Ishikawa (cell line): ENCODE measurements at regions not wholly inside any gene's neighbourhood (a gene's known extent, or its start where the extent isn't known, plus 50 kb on each side); places are given as distances from the start of the nearest gene placed in this dataset.

Experiments used
- CEBPB ChIP-seq: IDR thresholded peaks from 2 replicates; pipeline ENCODE4 v1.6.1; 2012
- CREB1 ChIP-seq: IDR thresholded peaks from 2 replicates; pipeline ENCODE4 v1.6.1; 2012; ENCODE audit warnings: low read depth
- EGR1 ChIP-seq: IDR thresholded peaks from 2 replicates; pipeline ENCODE4 v1.6.1; 2012
- EP300 ChIP-seq: IDR thresholded peaks from 2 replicates; pipeline ENCODE4 v1.6.1; 2012; ENCODE audit warnings: borderline replicate concordance
- FOXM1 ChIP-seq: IDR thresholded peaks from 2 replicates; pipeline ENCODE4 v1.6.1; 2012; ENCODE audit warnings: low read depth, borderline replicate concordance
- NFIC ChIP-seq: IDR thresholded peaks from 2 replicates; pipeline ENCODE4 v1.6.1; 2012
- RAD21 ChIP-seq: IDR thresholded peaks from 2 replicates; pipeline ENCODE4 v1.6.1; 2012; ENCODE audit warnings: low read depth
- TAF1 ChIP-seq: IDR thresholded peaks from 2 replicates; pipeline ENCODE4 v1.6.1; 2012; ENCODE audit warnings: low read depth, mild to moderate bottlenecking
- TCF12 ChIP-seq: IDR thresholded peaks from 2 replicates; pipeline ENCODE4 v1.6.1; 2012; ENCODE audit warnings: low read depth
- TEAD4 ChIP-seq: IDR thresholded peaks from 2 replicates; pipeline ENCODE4 v1.6.1; 2012
- YY1 ChIP-seq: IDR thresholded peaks from 2 replicates; pipeline ENCODE4 v1.6.1; 2012; ENCODE audit warnings: low read depth
- ZBTB7A ChIP-seq: IDR thresholded peaks from 2 replicates; pipeline ENCODE4 v1.6.1; 2012; ENCODE audit warnings: low read depth
- TF ChIP-seq, protein P1 (sequence below): IDR thresholded peaks from 2 replicates; pipeline ENCODE4 v1.6.1; 2012
- TF ChIP-seq, protein P2 (sequence below): IDR thresholded peaks from 2 replicates; pipeline ENCODE4 v1.6.1; 2012; ENCODE audit warnings: low read depth, mild to moderate bottlenecking
- TF ChIP-seq, protein P3 (sequence below): IDR thresholded peaks from 2 replicates; pipeline ENCODE4 v1.6.1; 2012

DNA sequence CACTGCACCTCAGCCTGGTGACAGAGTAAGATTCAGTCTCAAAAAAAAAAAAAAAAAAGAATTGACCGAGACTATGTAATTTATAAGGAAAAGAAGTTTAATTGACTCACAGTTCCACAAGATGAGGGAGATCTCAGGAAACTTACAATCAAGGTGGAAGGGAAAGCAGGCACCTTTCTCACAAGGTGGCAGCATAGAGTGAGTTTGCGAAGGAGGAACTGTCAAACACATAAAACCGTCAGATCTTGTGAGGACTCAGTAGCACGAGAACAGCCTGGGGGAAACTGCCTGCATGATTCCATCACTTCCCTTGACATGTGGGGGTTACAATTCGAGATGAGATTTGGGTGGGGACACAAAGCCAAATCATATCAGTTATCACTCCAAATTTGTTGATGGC, 380.9 kb downstream of the EDEM1 start:
- TF ChIP-seq EP300: no peak
- TF ChIP-seq RAD21: peak; percentile 23; the same call in 1 of the 2 replicates

DNA sequence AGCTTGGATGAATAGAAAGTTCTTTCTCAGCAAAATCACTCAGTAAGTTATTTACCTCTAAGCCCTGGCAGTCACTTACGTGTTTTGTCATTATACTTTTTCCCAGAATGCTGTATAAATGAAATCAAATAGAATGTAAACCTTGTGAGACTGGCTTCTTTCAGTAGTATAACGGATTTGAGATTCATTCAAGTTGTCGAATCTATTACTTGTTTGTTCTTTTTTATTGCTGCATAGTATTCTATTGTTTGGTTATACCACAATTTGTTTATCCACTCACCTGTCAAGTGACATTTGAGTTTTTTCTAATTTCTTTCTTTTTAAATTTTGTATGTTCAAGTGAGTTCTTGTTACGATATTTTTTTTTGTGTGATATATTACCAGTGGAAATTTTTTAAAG, 381.6 kb downstream of the EDEM1 start:
- no peak for TF ChIP-seq TAF1

DNA sequence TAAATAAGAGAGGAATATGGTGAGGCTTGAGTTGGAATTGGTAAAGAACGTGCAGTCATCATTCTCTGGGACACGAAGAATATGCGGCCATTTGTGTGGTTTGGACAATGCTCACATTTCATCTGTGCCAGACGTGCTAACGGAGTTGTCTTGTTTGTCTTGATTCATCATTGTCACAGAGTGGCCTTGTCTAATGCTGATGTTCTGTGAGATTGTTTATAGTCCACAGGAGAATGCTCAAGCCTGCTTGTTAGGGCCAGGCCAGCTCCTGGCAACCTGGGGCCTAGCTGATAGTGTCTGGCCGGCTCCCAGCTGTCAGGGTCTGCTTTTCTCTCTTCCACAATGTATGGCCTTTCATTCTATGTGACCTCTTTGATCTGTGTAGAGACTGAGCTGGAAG, 384.7 kb downstream of the EDEM1 start:
- no peak for TF ChIP-seq TAF1
- TF ChIP-seq CREB1: no peak
- TF ChIP-seq CEBPB: no peak
- no peak for TF ChIP-seq EGR1
- no peak for TF ChIP-seq YY1
- TF ChIP-seq, protein P1, sequence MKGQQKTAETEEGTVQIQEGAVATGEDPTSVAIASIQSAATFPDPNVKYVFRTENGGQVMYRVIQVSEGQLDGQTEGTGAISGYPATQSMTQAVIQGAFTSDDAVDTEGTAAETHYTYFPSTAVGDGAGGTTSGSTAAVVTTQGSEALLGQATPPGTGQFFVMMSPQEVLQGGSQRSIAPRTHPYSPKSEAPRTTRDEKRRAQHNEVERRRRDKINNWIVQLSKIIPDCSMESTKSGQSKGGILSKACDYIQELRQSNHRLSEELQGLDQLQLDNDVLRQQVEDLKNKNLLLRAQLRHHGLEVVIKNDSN: no peak
- TF ChIP-seq, protein P2, sequence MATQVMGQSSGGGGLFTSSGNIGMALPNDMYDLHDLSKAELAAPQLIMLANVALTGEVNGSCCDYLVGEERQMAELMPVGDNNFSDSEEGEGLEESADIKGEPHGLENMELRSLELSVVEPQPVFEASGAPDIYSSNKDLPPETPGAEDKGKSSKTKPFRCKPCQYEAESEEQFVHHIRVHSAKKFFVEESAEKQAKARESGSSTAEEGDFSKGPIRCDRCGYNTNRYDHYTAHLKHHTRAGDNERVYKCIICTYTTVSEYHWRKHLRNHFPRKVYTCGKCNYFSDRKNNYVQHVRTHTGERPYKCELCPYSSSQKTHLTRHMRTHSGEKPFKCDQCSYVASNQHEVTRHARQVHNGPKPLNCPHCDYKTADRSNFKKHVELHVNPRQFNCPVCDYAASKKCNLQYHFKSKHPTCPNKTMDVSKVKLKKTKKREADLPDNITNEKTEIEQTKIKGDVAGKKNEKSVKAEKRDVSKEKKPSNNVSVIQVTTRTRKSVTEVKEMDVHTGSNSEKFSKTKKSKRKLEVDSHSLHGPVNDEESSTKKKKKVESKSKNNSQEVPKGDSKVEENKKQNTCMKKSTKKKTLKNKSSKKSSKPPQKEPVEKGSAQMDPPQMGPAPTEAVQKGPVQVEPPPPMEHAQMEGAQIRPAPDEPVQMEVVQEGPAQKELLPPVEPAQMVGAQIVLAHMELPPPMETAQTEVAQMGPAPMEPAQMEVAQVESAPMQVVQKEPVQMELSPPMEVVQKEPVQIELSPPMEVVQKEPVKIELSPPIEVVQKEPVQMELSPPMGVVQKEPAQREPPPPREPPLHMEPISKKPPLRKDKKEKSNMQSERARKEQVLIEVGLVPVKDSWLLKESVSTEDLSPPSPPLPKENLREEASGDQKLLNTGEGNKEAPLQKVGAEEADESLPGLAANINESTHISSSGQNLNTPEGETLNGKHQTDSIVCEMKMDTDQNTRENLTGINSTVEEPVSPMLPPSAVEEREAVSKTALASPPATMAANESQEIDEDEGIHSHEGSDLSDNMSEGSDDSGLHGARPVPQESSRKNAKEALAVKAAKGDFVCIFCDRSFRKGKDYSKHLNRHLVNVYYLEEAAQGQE: no peak
- TF ChIP-seq NFIC: no peak
- TF ChIP-seq TEAD4: no peak
- no peak for TF ChIP-seq ZBTB7A
- TF ChIP-seq TCF12: no peak

DNA sequence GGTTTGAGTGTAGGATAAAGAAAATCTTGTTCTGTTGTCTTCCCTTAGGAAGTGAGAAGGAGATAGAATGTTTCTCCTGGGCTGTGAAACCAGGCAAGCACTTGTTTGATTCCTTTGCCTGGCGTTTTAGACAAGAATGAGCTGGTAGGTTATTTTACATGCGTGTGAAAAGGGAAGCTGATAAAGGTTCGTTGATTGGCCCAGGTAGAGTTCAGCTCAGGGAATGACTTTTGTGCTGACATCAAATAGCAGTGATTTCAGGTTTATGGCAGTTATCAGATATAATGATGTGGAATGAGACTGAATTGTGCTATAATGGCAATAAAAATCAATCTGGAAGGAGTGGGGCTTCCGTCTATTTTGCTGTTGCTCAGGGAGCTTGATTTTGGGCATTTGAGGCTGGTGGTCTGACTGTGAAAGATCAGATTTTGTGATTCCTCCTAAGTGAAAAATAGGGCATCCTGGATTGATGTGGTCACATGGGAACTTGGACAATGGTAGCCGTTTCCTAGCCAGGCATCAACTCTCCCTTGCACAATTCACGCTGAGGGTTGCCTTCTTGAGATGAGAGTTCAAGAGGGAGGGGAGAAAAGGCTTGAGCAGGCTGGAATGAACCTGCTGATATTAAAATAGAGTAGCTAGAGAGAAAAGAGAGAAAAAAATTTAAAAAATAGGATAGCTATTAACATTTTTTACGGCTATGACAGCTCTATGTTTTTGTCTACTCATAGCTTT, 388.9 kb downstream of the EDEM1 start:
- TF ChIP-seq, protein P3, sequence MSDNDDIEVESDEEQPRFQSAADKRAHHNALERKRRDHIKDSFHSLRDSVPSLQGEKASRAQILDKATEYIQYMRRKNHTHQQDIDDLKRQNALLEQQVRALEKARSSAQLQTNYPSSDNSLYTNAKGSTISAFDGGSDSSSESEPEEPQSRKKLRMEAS: no peak
- no peak for TF ChIP-seq TCF12
- TF ChIP-seq EP300: no peak
- no peak for TF ChIP-seq TEAD4
- TF ChIP-seq, protein P2: no peak
- no peak for TF ChIP-seq RAD21
- no peak for TF ChIP-seq EGR1
- no peak for TF ChIP-seq CEBPB
- no peak for TF ChIP-seq CREB1
- no peak for TF ChIP-seq YY1
- TF ChIP-seq, protein P1: no peak
- TF ChIP-seq NFIC: no peak
- no peak for TF ChIP-seq FOXM1
- TF ChIP-seq ZBTB7A: no peak
- no peak for TF ChIP-seq TAF1

DNA sequence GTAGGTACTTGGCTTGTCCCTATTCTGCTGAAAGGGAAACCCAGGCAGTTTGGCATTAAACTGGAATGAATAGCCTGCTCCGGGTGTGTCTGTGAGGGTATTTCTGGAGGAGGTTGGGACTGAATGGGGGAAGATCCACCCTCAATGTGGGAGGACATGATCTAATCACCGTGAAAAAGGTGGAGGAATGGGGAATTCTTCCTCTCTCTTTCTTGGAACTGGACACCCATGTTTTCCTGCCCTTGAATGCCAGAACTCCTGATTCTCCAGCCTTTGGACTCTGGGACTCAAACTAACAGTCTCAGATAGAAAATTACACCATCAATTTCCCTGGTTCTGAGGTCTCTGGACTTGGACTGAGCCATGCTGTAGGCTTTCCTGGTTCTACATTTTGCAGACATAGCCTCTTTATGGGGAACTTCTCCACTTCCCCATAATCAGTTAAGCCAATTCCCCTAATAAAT, 391.7 kb downstream of the EDEM1 start:
- TF ChIP-seq EGR1: no peak
- TF ChIP-seq FOXM1: no peak
- TF ChIP-seq, protein P3: no peak
- no peak for TF ChIP-seq TAF1
- no peak for TF ChIP-seq CEBPB
- TF ChIP-seq TCF12: no peak
- no peak for TF ChIP-seq TEAD4
- no peak for TF ChIP-seq EP300
- TF ChIP-seq YY1: no peak
- TF ChIP-seq, protein P1: no peak
- no peak for TF ChIP-seq ZBTB7A
- TF ChIP-seq, protein P2: no peak
- TF ChIP-seq RAD21: no peak
- no peak for TF ChIP-seq NFIC
- TF ChIP-seq CREB1: no peak
